ENCODE measurements at regions not wholly inside any gene's neighbourhood (a gene's known extent, or its start where the extent isn't known, plus 50 kb on each side); places are given as distances from the start of the nearest gene placed in this dataset.

DNA sequence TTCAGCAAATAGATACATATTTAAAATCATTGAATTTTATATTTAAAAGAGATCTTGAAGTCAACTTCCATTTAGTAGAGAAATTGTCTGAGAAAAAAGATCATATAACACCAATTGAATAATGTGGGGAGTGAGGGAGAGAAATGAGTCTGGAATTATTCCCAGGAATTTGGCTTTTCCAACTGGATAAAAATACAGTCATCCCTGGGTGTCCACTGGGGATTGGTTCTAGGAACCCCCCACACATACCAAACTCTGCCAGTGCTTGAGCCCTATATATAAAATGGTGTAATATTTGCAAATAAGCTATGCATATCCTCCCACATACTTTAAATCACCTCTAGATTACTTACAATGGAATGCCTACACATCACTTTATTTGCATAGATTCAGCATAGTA is 162.8 kb upstream of the SEMA3C start:
- ChIA-PET CTCF (no interaction called here), POLR2A (no interaction called here)
- Mint-ChIP-seq H3K4me1 (no peaks in the 10 kb centered on the region), H3K27me3 (no peaks in the 10 kb centered on the region), H3K4me3 (no peak overlapping the region), H3K9me3 (ENCODE audit: insufficient read depth) (no peaks in the 10 kb centered on the region), H3K27ac (no peak overlapping the region)
- no peaks in the 10 kb centered on the region for H3K36me3 ChIP-seq (replicated peaks in 1 of 2; ENCODE audit: control extremely low read depth in 1 of 2, control insufficient read depth in 1 of 2, extremely low read depth in 1 of 2, insufficient read depth in 2 of 2, low read length in 1 of 2)
- H3K27me3 ChIP-seq (replicated peaks in 1 of 4; ENCODE audit: control extremely low read depth in 1 of 4, control insufficient read depth in 3 of 4, insufficient read depth in 4 of 4, low read length in 3 of 4) = no peaks in the 10 kb centered on the region
- H3K4me2 ChIP-seq (replicated peaks; ENCODE audit: low read depth, low read length, poor library complexity, severe bottlenecking) = no peak overlapping the region
- DNase-seq = no peak
- H3K4me3 ChIP-seq (ENCODE audit: control extremely low read depth in 1 of 5, extremely low read depth in 1 of 5, insufficient read depth in 1 of 5, low read depth in 2 of 5, low read length in 4 of 5) = no peak overlapping the region
- H3K27ac ChIP-seq (ENCODE audit: low read length in 2 of 2) = no peak overlapping the region
- no peaks in the 10 kb centered on the region for H4K20me1 ChIP-seq (ENCODE audit: control insufficient read depth, insufficient read depth, low read length, poor library complexity, severe bottlenecking)
- no peak overlapping the region for H3K9ac ChIP-seq (ENCODE audit: low read length)
- no peaks in the 10 kb centered on the region for H3K4me1 ChIP-seq (ENCODE audit: control insufficient read depth in 2 of 2, insufficient read depth in 2 of 2, low read length in 2 of 2)
- no peak for ATAC-seq (ENCODE audit: low read depth)
- intact Hi-C loops (cut with micrococcal nuclease) = no loop called here
- peaks cover 0 to 4% (median 0%) of the 10 kb centered on the region in 3 donors for H3K9me3 ChIP-seq (ENCODE audit: control extremely low read depth in 1 of 3, control insufficient read depth in 2 of 3, insufficient read depth in 1 of 3, low read length in 2 of 3)
- H2AFZ ChIP-seq (ENCODE audit: insufficient read depth, low read depth, low read length, poor library complexity, severe bottlenecking) = no peak overlapping the region
- H3K79me2 ChIP-seq (ENCODE audit: control insufficient read depth, insufficient read depth, low read length) = no peaks in the 10 kb centered on the region
- no peak for TF ChIP-seq CTCF (IDR thresholded peaks at IDR 0.05)
- TF ChIP-seq EZH2 (IDR thresholded peaks at IDR 0.05; ENCODE audit: borderline replicate concordance, insufficient read depth, low read depth, low read length, poor library complexity, severe bottlenecking) = no peak

DNA sequence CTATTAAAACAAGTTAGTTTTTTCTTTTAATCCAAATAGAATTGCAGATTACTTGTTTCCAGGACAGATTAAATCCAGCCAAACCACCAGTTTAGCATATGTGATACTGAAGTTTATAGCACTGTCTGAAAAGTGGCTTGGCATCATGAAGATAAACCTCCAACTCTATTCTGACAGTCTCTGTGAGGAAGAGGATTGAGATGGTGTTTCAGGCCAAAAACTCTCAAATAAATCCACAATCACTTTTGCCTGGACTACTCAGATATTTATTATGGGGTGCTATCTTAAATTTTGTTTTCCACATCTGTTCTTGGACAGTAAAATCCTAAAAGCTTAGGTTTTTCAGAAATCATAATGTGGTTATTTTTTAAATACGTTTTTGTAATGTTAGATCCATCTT is 161.7 kb upstream of the SEMA3C start:
- Histone ChIP-seq H3K4me2 (replicated peaks; ENCODE audit: low read depth, low read length, poor library complexity, severe bottlenecking) (no peak overlapping the region), H3K4me3 (ENCODE audit: control extremely low read depth in 1 of 5, extremely low read depth in 1 of 5, insufficient read depth in 1 of 5, low read depth in 2 of 5, low read length in 4 of 5) (no peak overlapping the region), H3K27me3 (replicated peaks in 1 of 4; ENCODE audit: control extremely low read depth in 1 of 4, control insufficient read depth in 3 of 4, insufficient read depth in 4 of 4, low read length in 3 of 4) (no peaks in the 10 kb centered on the region), H3K36me3 (replicated peaks in 1 of 2; ENCODE audit: control extremely low read depth in 1 of 2, control insufficient read depth in 1 of 2, extremely low read depth in 1 of 2, insufficient read depth in 2 of 2, low read length in 1 of 2) (no peaks in the 10 kb centered on the region), H4K20me1 (ENCODE audit: control insufficient read depth, insufficient read depth, low read length, poor library complexity, severe bottlenecking) (no peaks in the 10 kb centered on the region), H3K9me3 (ENCODE audit: control extremely low read depth in 1 of 3, control insufficient read depth in 2 of 3, insufficient read depth in 1 of 3, low read length in 2 of 3) (peaks cover 0 to 4% (median 0%) of the 10 kb centered on the region in 3 donors), H3K4me1 (ENCODE audit: control insufficient read depth in 2 of 2, insufficient read depth in 2 of 2, low read length in 2 of 2) (no peaks in the 10 kb centered on the region), H3K27ac (ENCODE audit: low read length in 2 of 2) (no peak overlapping the region), H3K9ac (ENCODE audit: low read length) (no peak overlapping the region), H3K79me2 (ENCODE audit: control insufficient read depth, insufficient read depth, low read length) (no peaks in the 10 kb centered on the region), H2AFZ (ENCODE audit: insufficient read depth, low read depth, low read length, poor library complexity, severe bottlenecking) (no peak overlapping the region)
- Mint-ChIP-seq H3K27me3 (no peaks in the 10 kb centered on the region), H3K4me3 (no peak overlapping the region), H3K27ac (no peak overlapping the region), H3K4me1 (no peaks in the 10 kb centered on the region), H3K9me3 (ENCODE audit: insufficient read depth) (no peaks in the 10 kb centered on the region)
- ATAC-seq (ENCODE audit: low read depth) (no peak), DNase-seq (no peak)
- intact Hi-C loops (cut with micrococcal nuclease) = no loop called here
- CTCF ChIA-PET = no interaction called here
- TF ChIP-seq EZH2 (IDR thresholded peaks at IDR 0.05; ENCODE audit: borderline replicate concordance, insufficient read depth, low read depth, low read length, poor library complexity, severe bottlenecking) = no peak
- no peak for TF ChIP-seq CTCF (IDR thresholded peaks at IDR 0.05)
- POLR2A ChIA-PET = no interaction called here
- WGBS (ENCODE audit: insufficient coverage) = no CpG with 5 or more reads among the region's 1 CpG

Measured in B cell (primary cell).